WTC11 (cell line): ENCODE measurements at regions not wholly inside any gene's neighbourhood (a gene's known extent, or its start where the extent isn't known, plus 50 kb on each side); places are given as distances from the start of the nearest gene placed in this dataset.

Source experiments
- ATAC-seq: fragments of 200-7000 bp; cut with Tn5 transposase; 2 replicates; pipeline ENCODE4 v1.10.0; 2021; ENCODE audit warnings: mild to moderate bottlenecking, moderate library complexity
- CTCF ChIA-PET: fragments of 300-600 bp; sonication (Branson Sonifier 250); formaldehyde crosslinking; loops from one replicate; lab custom pipeline; 2021; ENCODE audit warnings: antibody characterized with exemption; lab: Charles Lee
- POLR2A ChIA-PET: fragments of 350-600 bp; sonication (Branson Sonifier 250); formaldehyde crosslinking; loops from one replicate; lab custom pipeline; 2021; ENCODE audit warnings: antibody characterized with exemption; lab: Charles Lee
- DNase-seq: peaks from one replicate; pipeline ENCODE4 v3.0.0; 2021; ENCODE audit warnings: low spot score
- H3K27ac Mint-ChIP-seq: 2 replicates; pipeline ENCODE4 v1.8.0; 2021; ENCODE audit warnings: mixed read lengths
- H3K27me3 Mint-ChIP-seq: 2 replicates; pipeline ENCODE4 v1.8.0; 2021; ENCODE audit warnings: low read depth, mild to moderate bottlenecking, moderate library complexity, mixed read lengths
- H3K36me3 Mint-ChIP-seq: 2 replicates; pipeline ENCODE4 v1.8.0; 2021; ENCODE audit warnings: mixed read lengths
- H3K4me1 Mint-ChIP-seq: 2 replicates; pipeline ENCODE4 v1.8.0; 2022; ENCODE audit warnings: mixed read lengths
- H3K4me3 Mint-ChIP-seq: 2 replicates; pipeline ENCODE4 v1.8.0; 2021; ENCODE audit warnings: mild to moderate bottlenecking, moderate library complexity, mixed read lengths
- H3K9me3 Mint-ChIP-seq: 2 replicates; pipeline ENCODE4 v1.8.0; 2021; ENCODE audit warnings: mixed read lengths
- ATF3 ChIP-seq: sonication (generic); formaldehyde crosslinking; conservative IDR thresholded peaks from 2 replicates; pipeline ENCODE4 v1.8.1; 2022; ENCODE audit warnings: mild to moderate bottlenecking, missing genetic modification reagents
- CBFB ChIP-seq: sonication (generic); formaldehyde crosslinking; IDR thresholded peaks from 2 replicates; pipeline ENCODE4 v1.8.1; 2022; ENCODE audit warnings: mild to moderate bottlenecking, low read depth, missing genetic modification reagents
- CREB1 ChIP-seq: sonication (generic); formaldehyde crosslinking; IDR thresholded peaks from 2 replicates; pipeline ENCODE4 v1.8.0; 2023; ENCODE audit warnings: mild to moderate bottlenecking, missing genetic modification reagents
- ERG ChIP-seq: fragments of 250-450 bp; sonication (Bioruptor Pico); IDR thresholded peaks from 2 replicates; pipeline ENCODE4 v1.8.0; 2021; ENCODE audit warnings: mild to moderate bottlenecking
- ESRRA ChIP-seq: sonication (generic); formaldehyde crosslinking; IDR thresholded peaks from 2 replicates; pipeline ENCODE4 v1.8.1; 2022; ENCODE audit warnings: mild to moderate bottlenecking, missing genetic modification reagents, borderline replicate concordance
- FOXP4 ChIP-seq: sonication (generic); formaldehyde crosslinking; IDR thresholded peaks from 2 replicates; pipeline ENCODE4 v1.8.0; 2022; ENCODE audit warnings: mild to moderate bottlenecking, missing genetic modification reagents
- IRF1 ChIP-seq: sonication (generic); formaldehyde crosslinking; IDR thresholded peaks from 2 replicates; pipeline ENCODE4 v1.8.0; 2023; ENCODE audit warnings: missing genetic modification reagents
- IRF2 ChIP-seq: sonication (generic); formaldehyde crosslinking; IDR thresholded peaks from 2 replicates; pipeline ENCODE4 v1.8.0; 2022; ENCODE audit warnings: low read depth, missing genetic modification reagents, borderline replicate concordance
- NFATC4 ChIP-seq: fragments of 250-450 bp; sonication (Bioruptor Pico); IDR thresholded peaks from 2 replicates; pipeline ENCODE4 v1.9.0; 2021; ENCODE audit warnings: mild to moderate bottlenecking
- RORB ChIP-seq: fragments of 250-450 bp; sonication (Bioruptor Pico); IDR thresholded peaks from 2 replicates; pipeline ENCODE4 v1.9.0; 2021; ENCODE audit warnings: mild to moderate bottlenecking
- STAT6 ChIP-seq: sonication (generic); formaldehyde crosslinking; conservative IDR thresholded peaks from 2 replicates; pipeline ENCODE4 v1.8.1; 2023; ENCODE audit warnings: mild to moderate bottlenecking, low read depth, missing genetic modification reagents, moderate library complexity
- TEAD1 ChIP-seq: sonication (generic); formaldehyde crosslinking; IDR thresholded peaks from 2 replicates; pipeline ENCODE4 v1.8.0; 2022; ENCODE audit warnings: mild to moderate bottlenecking, missing genetic modification reagents
- ZNF219 ChIP-seq: sonication (generic); formaldehyde crosslinking; IDR thresholded peaks from 2 replicates; pipeline ENCODE4 v1.8.0; 2023; ENCODE audit warnings: missing genetic modification reagents, mild to moderate bottlenecking, borderline replicate concordance

- CTCF ChIA-PET = interaction anchor here (0.7 to 1.3 kb wide), 3 partner anchors 18 to 70 kb away, joined by 3 to 5 read pairs (median 3); no protein-coding TSS in a partner anchor
- no peak for DNase-seq
- Mint-ChIP-seq H3K27ac (no peak overlapping the region), H3K4me1 (no peaks in the 10 kb centered on the region), H3K4me3 (no peak overlapping the region), H3K9me3 (no peaks in the 10 kb centered on the region), H3K36me3 (0 out of 2 replicates have a peak, but pooled peaks cover 5% of the 10 kb centered on the region), H3K27me3 (no peaks in the 10 kb centered on the region)
- no peak for ATAC-seq
- POLR2A ChIA-PET = interaction anchor here (0.8 kb wide), 1 partner anchor 12 kb away, joined by 3 read pairs; no protein-coding TSS in a partner anchor
- no peak for TF ChIP-seq ATF3 (CRISPR knock-in tag)
- no peak for TF ChIP-seq IRF1
- no peak for TF ChIP-seq TEAD1
- TF ChIP-seq NFATC4 = no peak
- TF ChIP-seq IRF2 (CRISPR knock-in tag) = no peak
- no peak for TF ChIP-seq FOXP4
- no peak for TF ChIP-seq STAT6 (CRISPR knock-in tag)
- no peak for TF ChIP-seq ZNF219 (CRISPR knock-in tag)
- TF ChIP-seq ESRRA (CRISPR knock-in tag) = no peak
- TF ChIP-seq RORB (CRISPR knock-in tag) = no peak
- no peak for TF ChIP-seq CBFB (CRISPR knock-in tag)
- TF ChIP-seq CREB1 = no peak
- TF ChIP-seq ERG (CRISPR knock-in tag) = no peak
Observed at GRCh38 chr2:70011786-70012185, 50.4 kb upstream of the ASPRV1 start.

GRCh38 chr2:70011335-70011734 is 49.9 kb upstream of the ASPRV1 start:
- 0 out of 2 replicates have a peak, but pooled peaks cover 5% of the 10 kb centered on the region for H3K36me3 Mint-ChIP-seq
- H3K4me3 Mint-ChIP-seq = no peak overlapping the region
- ATAC-seq (no peak), DNase-seq (no peak)
- POLR2A ChIA-PET = interaction anchor here (0.8 kb wide), 1 partner anchor 12 kb away, joined by 3 read pairs; no protein-coding TSS in a partner anchor
- no peaks in the 10 kb centered on the region for H3K9me3 Mint-ChIP-seq
- TF ChIP-seq TEAD1 = no peak
- CTCF ChIA-PET = interaction anchor here (1.3 kb wide), 1 partner anchor 60 kb away, joined by 3 read pairs; no protein-coding TSS in a partner anchor
- no peak overlapping the region for H3K27ac Mint-ChIP-seq
- H3K4me1 Mint-ChIP-seq = peaks cover 1% of the 10 kb centered on the region
- no peaks in the 10 kb centered on the region for H3K27me3 Mint-ChIP-seq
